ENCODE measurements at regions not wholly inside any gene's neighbourhood (a gene's known extent, or its start where the extent isn't known, plus 50 kb on each side); places are given as distances from the start of the nearest gene placed in this dataset.

GRCh38 chr3:6039971-6040370 is 820.9 kb upstream of the GRM7 start:
- H3K4me3 Mint-ChIP-seq (ENCODE audit: unreplicated experiment), result no peak overlapping the region
- no peaks in the 10 kb centered on the region for H3K4me1 Mint-ChIP-seq (ENCODE audit: unreplicated experiment)
- TF ChIP-seq CTCF (IDR thresholded peaks at IDR 0.05; ENCODE audit: unreplicated experiment), result no peak
- H3K36me3 Mint-ChIP-seq (ENCODE audit: low read depth, unreplicated experiment), result no peaks in the 10 kb centered on the region
- no peak for DNase-seq (ENCODE audit: low spot score)
- H3K27me3 Mint-ChIP-seq (ENCODE audit: unreplicated experiment), result peaks cover 1% of the 10 kb centered on the region
- peaks cover 12% of the 10 kb centered on the region for H3K9me3 Mint-ChIP-seq (ENCODE audit: unreplicated experiment)
- no peak overlapping the region for H3K27ac Mint-ChIP-seq (ENCODE audit: unreplicated experiment)

GRCh38 chr3:6041894-6042293 is 819.0 kb upstream of the GRM7 start:
- Mint-ChIP-seq H3K9me3 (ENCODE audit: unreplicated experiment) (peaks cover 13% of the 10 kb centered on the region), H3K27ac (ENCODE audit: unreplicated experiment) (no peak overlapping the region), H3K4me3 (ENCODE audit: unreplicated experiment) (no peak overlapping the region), H3K4me1 (ENCODE audit: unreplicated experiment) (no peaks in the 10 kb centered on the region), H3K36me3 (ENCODE audit: low read depth, unreplicated experiment) (no peaks in the 10 kb centered on the region), H3K27me3 (ENCODE audit: unreplicated experiment) (peaks cover 1% of the 10 kb centered on the region)
- no peak for DNase-seq (ENCODE audit: low spot score)
- no peak for TF ChIP-seq CTCF (IDR thresholded peaks at IDR 0.05; ENCODE audit: unreplicated experiment)

GRCh38 chr3:6047016-6047415 is 813.9 kb upstream of the GRM7 start:
- Mint-ChIP-seq H3K9me3 (ENCODE audit: unreplicated experiment) (peaks cover 7% of the 10 kb centered on the region), H3K36me3 (ENCODE audit: low read depth, unreplicated experiment) (no peaks in the 10 kb centered on the region), H3K4me3 (ENCODE audit: unreplicated experiment) (no peak overlapping the region), H3K27ac (ENCODE audit: unreplicated experiment) (no peak overlapping the region), H3K4me1 (ENCODE audit: unreplicated experiment) (no peaks in the 10 kb centered on the region), H3K27me3 (ENCODE audit: unreplicated experiment) (peaks cover 1% of the 10 kb centered on the region)
- DNase-seq (ENCODE audit: low spot score), result no peak
- TF ChIP-seq CTCF (IDR thresholded peaks at IDR 0.05; ENCODE audit: unreplicated experiment), result no peak

GRCh38 chr3:6060251-6060650 is 800.7 kb upstream of the GRM7 start:
- no peaks in the 10 kb centered on the region for H3K4me1 Mint-ChIP-seq (ENCODE audit: unreplicated experiment)
- H3K4me3 Mint-ChIP-seq (ENCODE audit: unreplicated experiment), result no peak overlapping the region
- no peaks in the 10 kb centered on the region for H3K9me3 Mint-ChIP-seq (ENCODE audit: unreplicated experiment)
- no peaks in the 10 kb centered on the region for H3K27me3 Mint-ChIP-seq (ENCODE audit: unreplicated experiment)
- TF ChIP-seq CTCF (IDR thresholded peaks at IDR 0.05; ENCODE audit: unreplicated experiment), result no peak
- no peak for DNase-seq (ENCODE audit: low spot score)
- H3K27ac Mint-ChIP-seq (ENCODE audit: unreplicated experiment), result no peak overlapping the region
- H3K36me3 Mint-ChIP-seq (ENCODE audit: low read depth, unreplicated experiment), result peaks cover 4% of the 10 kb centered on the region

- H3K27me3 Mint-ChIP-seq (ENCODE audit: unreplicated experiment), result no peaks in the 10 kb centered on the region
- H3K9me3 Mint-ChIP-seq (ENCODE audit: unreplicated experiment), result no peaks in the 10 kb centered on the region
- no peak for DNase-seq (ENCODE audit: low spot score)
- TF ChIP-seq CTCF (IDR thresholded peaks at IDR 0.05; ENCODE audit: unreplicated experiment), result no peak
- H3K36me3 Mint-ChIP-seq (ENCODE audit: low read depth, unreplicated experiment), result peaks cover 4% of the 10 kb centered on the region
- peak overlapping the region; percentile 32 for H3K27ac Mint-ChIP-seq (ENCODE audit: unreplicated experiment)
- H3K4me3 Mint-ChIP-seq (ENCODE audit: unreplicated experiment), result no peak overlapping the region
- H3K4me1 Mint-ChIP-seq (ENCODE audit: unreplicated experiment), result no peaks in the 10 kb centered on the region
These were observed 798.4 kb upstream of the GRM7 start for GRCh38 chr3:6062261-6063187.
